ENCODE measurements at regions not wholly inside any gene's neighbourhood (a gene's known extent, or its start where the extent isn't known, plus 50 kb on each side); places are given as distances from the start of the nearest gene placed in this dataset.

- no peaks in the 10 kb centered on the region for H3K27me3 Mint-ChIP-seq
- H3K27ac Mint-ChIP-seq = no peak overlapping the region
- peaks cover 16% of the 10 kb centered on the region for H3K4me1 Mint-ChIP-seq (ENCODE audit: low read depth)
- no peak for DNase-seq (ENCODE audit: low spot score, unreplicated experiment)
- H3K9me3 Mint-ChIP-seq (ENCODE audit: low read depth) = peaks cover 11% of the 10 kb centered on the region
- no peak overlapping the region for H3K4me3 Mint-ChIP-seq (ENCODE audit: low read depth)
- TF ChIP-seq CTCF (IDR thresholded peaks at IDR 0.05; ENCODE audit: unreplicated experiment) = no peak
- peaks cover 7% of the 10 kb centered on the region for H3K36me3 Mint-ChIP-seq (ENCODE audit: insufficient read depth)
Observed at GRCh38 chr15:39321977-39322376, 258.9 kb upstream of the THBS1 start.

GRCh38 chr15:39323157-39323556, 257.7 kb upstream of the THBS1 start:
- no peaks in the 10 kb centered on the region for H3K27me3 Mint-ChIP-seq
- TF ChIP-seq CTCF (IDR thresholded peaks at IDR 0.05; ENCODE audit: unreplicated experiment) = no peak
- H3K4me1 Mint-ChIP-seq (ENCODE audit: low read depth) = peaks cover 23% of the 10 kb centered on the region
- peaks cover 11% of the 10 kb centered on the region for H3K9me3 Mint-ChIP-seq (ENCODE audit: low read depth)
- H3K36me3 Mint-ChIP-seq (ENCODE audit: insufficient read depth) = peaks cover 7% of the 10 kb centered on the region
- no peak for DNase-seq (ENCODE audit: low spot score, unreplicated experiment)
- no peak overlapping the region for H3K27ac Mint-ChIP-seq
- H3K4me3 Mint-ChIP-seq (ENCODE audit: low read depth) = no peak overlapping the region

GRCh38 chr15:39323706-39324105, 257.2 kb upstream of the THBS1 start:
- peaks cover 11% of the 10 kb centered on the region for H3K9me3 Mint-ChIP-seq (ENCODE audit: low read depth)
- H3K36me3 Mint-ChIP-seq (ENCODE audit: insufficient read depth) = peaks cover 7% of the 10 kb centered on the region
- no peak overlapping the region for H3K27ac Mint-ChIP-seq
- H3K27me3 Mint-ChIP-seq = no peaks in the 10 kb centered on the region
- peaks cover 23% of the 10 kb centered on the region for H3K4me1 Mint-ChIP-seq (ENCODE audit: low read depth)
- DNase-seq (ENCODE audit: low spot score, unreplicated experiment) = no peak
- H3K4me3 Mint-ChIP-seq (ENCODE audit: low read depth) = no peak overlapping the region
- no peak for TF ChIP-seq CTCF (IDR thresholded peaks at IDR 0.05; ENCODE audit: unreplicated experiment)

GRCh38 chr15:39326306-39326975, 254.4 kb upstream of the THBS1 start:
- no peak for TF ChIP-seq CTCF (IDR thresholded peaks at IDR 0.05; ENCODE audit: unreplicated experiment)
- peaks cover 25% of the 10 kb centered on the region for H3K4me1 Mint-ChIP-seq (ENCODE audit: low read depth)
- DNase-seq (ENCODE audit: low spot score, unreplicated experiment) = no peak
- H3K27ac Mint-ChIP-seq = peak overlapping the region; percentile 85
- no peaks in the 10 kb centered on the region for H3K9me3 Mint-ChIP-seq (ENCODE audit: low read depth)
- H3K36me3 Mint-ChIP-seq (ENCODE audit: insufficient read depth) = peaks cover 2% of the 10 kb centered on the region
- H3K27me3 Mint-ChIP-seq = no peaks in the 10 kb centered on the region
- peak overlapping the region; percentile 0 for H3K4me3 Mint-ChIP-seq (ENCODE audit: low read depth)

GRCh38 chr15:39327005-39327730, 253.7 kb upstream of the THBS1 start:
- H3K27me3 Mint-ChIP-seq = peaks cover 1% of the 10 kb centered on the region
- H3K9me3 Mint-ChIP-seq (ENCODE audit: low read depth) = no peaks in the 10 kb centered on the region
- no peak for TF ChIP-seq CTCF (IDR thresholded peaks at IDR 0.05; ENCODE audit: unreplicated experiment)

More at GRCh38 chr15:39327005-39327730, 253.7 kb upstream of the THBS1 start:
- H3K4me1 Mint-ChIP-seq (ENCODE audit: low read depth) = peaks cover 27% of the 10 kb centered on the region
- no peaks in the 10 kb centered on the region for H3K36me3 Mint-ChIP-seq (ENCODE audit: insufficient read depth)
- DNase-seq (ENCODE audit: low spot score, unreplicated experiment) = no peak
- no peak overlapping the region for H3K4me3 Mint-ChIP-seq (ENCODE audit: low read depth)
- peak overlapping the region; percentile 85 for H3K27ac Mint-ChIP-seq

Measured in progenitor cell of endocrine pancreas (in vitro differentiated cells).